Stimulated activated CD4-positive, alpha-beta T cell treated with anti-CD3 and anti-CD28 coated beads, Interleukin-1b, Interleukin-23, amount 100 ng/mL, for 48 hours (primary cell): ENCODE measurements at regions not wholly inside any gene's neighbourhood (a gene's known extent, or its start where the extent isn't known, plus 50 kb on each side); places are given as distances from the start of the nearest gene placed in this dataset.

Source experiments
- DNase-seq: peaks from one replicate; pipeline ENCODE4 v3.0.0-alpha.2; 2020

DNA sequence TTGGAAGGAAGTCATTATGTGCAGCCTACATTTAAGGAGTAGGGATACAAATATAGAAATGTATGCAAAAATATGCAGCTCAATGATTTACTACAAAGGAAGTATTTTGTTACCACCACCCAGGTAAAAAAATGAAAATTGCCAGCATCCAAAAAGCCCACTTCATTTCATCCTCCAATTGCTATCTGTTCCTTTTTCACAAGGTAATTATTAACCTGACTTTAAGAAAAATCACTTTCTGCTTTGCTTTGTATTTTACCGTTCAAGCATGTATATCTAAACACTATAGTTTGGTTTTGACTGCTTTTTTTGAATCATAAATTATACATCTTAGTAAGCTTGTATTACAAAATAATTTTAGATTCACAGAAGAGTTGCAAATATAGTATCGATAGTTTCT, 768.5 kb upstream of the GJE1 start:
- no peak for DNase-seq

DNA sequence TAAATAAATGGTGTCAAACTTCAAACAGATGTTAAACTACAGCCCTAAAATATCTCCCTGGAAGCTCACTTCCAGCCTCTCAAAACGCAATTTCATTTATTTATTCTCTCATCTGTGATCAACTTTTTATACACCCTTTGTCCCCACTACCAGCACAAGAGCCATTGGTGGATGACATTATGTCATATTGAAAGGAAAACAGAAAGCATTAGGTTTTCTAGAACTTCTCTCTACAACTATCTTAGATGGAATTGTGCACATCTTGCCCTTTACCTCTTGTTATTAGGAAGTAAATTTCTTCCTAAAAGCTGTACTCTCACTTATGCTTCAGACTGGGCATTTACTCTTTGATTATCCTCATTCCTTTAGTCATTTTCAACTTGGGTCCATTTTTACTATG, 771.2 kb upstream of the GJE1 start:
- no peak for DNase-seq

DNA sequence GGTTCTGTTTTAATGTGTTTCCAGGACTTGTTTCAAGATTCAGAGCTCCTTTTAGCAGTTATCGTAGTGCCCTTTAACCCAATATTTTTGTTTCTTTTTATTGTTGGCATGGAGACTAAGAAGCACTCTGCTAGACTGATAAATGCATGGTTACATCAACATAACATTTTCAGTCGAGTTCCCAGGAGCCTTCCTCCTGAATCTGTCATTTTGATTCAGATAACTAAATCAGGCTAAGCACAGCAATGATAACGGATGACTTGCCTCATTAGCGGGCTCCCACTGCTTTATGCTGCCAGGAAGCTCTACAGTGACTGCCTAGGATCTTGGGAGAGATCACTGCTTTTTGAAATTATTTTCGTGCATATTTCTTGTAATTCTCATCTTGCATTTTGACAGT, 772.8 kb upstream of the GJE1 start:
- DNase-seq: no peak

DNA sequence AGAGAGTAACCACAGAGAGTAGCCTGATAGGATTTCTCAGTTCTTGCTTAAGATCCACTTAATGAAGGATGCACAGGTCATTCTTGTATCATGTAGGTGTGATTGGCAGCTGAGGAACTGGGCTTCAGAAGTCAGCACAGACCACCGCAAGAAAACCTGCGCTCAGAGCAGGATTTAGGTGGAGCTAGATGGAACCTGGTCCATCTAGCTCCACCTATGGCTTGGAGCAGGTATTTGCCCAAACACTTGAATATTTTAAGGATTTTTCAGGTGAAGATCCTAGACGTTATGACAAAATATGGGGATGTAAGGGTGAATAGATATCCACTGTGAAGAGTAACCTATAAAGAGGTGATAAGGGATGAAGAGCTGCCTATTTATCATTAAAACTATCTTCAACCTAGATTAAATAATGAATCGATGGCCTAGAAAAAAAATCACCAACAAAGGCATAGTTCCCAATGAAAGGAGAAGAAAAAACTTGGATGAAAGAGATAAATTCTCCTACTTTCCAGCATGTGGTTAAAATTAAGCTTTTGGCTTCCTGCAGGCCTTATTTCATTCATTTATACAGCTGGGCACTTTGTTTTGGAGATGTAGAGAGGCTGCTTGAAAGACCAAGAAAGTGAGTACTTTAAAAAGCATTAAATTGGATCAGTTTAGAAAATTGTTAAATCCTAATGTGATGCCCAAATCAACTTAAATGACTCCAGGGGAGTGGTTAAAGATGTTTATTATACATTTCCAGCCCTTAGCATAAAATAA, 778.4 kb upstream of the GJE1 start:
- DNase-seq: no peak

DNA sequence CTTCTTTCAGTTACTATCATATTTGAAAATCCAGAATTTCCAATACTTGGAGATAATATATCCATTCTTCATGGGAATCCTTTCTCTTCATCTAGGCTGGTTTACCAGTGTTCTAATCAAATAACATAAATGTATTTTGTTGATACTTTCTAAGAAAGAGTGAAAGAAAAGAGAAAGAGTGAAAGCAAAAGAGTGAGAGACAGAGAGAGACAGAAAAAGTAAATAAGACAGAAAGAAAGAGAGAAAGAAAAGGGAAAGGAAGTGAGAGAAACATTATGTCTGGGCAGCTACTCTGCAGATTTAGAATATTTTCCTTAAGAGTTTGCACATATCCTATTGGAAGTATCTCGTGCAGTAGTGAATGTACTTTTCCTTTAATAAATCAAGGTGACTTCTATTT, 781.0 kb upstream of the GJE1 start:
- DNase-seq: no peak

- no peak for DNase-seq
Observed at GRCh38 chr6:141349710-141350109, 783.0 kb upstream of the GJE1 start.

DNA sequence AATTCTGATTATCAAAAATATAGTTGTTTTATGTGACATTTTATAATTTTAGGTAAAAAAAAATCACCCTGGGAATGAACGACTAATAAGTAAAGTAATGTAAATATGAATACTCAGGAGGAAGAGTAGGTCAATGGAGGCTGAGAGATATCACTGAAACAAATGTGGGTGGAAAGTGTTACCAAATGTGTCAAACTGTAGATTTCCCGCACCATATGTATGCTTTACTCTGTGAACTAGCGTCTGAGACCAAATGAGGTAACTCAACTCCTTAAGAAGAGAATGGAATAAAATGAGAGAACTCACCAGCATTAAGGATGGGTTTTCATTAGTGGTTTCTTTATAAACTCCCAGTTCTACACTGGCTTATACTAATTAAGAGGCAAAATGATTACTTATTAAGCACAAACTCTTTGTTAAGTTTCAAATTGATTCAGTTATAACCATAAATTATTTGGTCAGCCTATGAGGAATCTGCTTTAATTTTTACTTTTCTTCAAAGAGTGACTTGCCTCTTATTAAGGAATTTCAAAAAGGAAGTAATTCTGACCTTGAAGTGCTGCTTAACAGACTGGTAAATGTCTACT, 784.7 kb upstream of the GJE1 start:
- DNase-seq: no peak

DNA sequence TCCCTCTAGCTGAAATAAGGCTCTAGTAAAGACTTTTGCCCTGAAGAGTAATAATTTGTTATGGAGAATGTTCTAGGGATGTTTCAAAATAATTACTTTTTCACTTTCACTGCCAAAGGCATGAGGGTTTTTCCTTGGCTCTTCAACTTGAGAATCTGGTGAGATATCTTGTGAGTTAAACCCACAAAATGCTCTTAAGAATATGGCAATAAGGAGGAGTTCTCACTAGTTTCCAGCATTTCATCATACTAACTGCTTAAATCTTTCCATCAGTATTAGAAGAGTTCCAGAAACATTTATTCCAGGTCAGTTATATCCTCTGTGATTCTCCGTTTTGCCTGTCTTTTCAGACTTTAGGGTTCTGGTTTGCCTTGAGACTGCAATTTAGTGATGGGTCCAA, 785.6 kb upstream of the GJE1 start:
- no peak for DNase-seq

- DNase-seq: no peak
Observed at GRCh38 chr6:141346535-141346934, 786.2 kb upstream of the GJE1 start.

DNA sequence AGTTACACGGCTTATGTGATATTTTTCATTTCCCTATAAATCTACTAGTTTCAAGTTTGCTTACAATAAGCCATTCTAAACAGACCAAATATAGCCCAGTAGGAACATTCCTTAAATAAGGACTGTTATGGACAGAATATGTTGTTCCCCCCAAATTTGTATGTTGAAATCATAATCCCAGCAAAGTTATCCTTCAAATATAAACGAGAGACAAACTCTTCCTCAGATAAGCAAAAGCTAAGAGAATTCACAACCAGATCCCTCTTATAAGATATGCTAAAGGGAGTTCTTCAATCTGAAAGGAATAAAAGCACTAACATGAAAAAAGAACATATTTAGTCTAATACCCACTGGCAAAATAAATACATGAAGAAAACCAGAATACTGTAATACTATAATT, 795.5 kb upstream of the GJE1 start:
- DNase-seq: no peak

- DNase-seq: no peak
Observed at GRCh38 chr6:141335477-141336273, 797.0 kb upstream of the GJE1 start.

DNA sequence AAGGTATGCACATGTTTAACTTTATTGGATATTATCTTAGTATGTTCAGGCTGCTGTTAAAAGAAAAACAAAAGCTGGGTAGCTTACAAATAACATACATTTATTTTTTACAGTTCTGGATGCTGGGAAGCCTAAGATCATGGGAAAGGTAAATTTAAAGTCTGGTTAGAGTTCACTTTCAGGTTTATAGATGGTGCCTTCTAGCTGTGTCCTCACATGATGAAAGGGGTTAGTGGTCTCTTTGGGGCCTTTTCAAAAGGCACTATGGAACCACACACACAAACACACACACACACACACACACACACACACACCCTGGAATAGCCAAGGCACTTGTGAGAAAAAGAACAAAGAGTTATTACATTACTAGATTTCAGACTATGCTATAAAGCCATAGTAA, 805.8 kb upstream of the GJE1 start:
- no peak for DNase-seq

- peak; percentile 71 for DNase-seq
Observed at GRCh38 chr6:141326426-141326825, 806.3 kb upstream of the GJE1 start.

DNA sequence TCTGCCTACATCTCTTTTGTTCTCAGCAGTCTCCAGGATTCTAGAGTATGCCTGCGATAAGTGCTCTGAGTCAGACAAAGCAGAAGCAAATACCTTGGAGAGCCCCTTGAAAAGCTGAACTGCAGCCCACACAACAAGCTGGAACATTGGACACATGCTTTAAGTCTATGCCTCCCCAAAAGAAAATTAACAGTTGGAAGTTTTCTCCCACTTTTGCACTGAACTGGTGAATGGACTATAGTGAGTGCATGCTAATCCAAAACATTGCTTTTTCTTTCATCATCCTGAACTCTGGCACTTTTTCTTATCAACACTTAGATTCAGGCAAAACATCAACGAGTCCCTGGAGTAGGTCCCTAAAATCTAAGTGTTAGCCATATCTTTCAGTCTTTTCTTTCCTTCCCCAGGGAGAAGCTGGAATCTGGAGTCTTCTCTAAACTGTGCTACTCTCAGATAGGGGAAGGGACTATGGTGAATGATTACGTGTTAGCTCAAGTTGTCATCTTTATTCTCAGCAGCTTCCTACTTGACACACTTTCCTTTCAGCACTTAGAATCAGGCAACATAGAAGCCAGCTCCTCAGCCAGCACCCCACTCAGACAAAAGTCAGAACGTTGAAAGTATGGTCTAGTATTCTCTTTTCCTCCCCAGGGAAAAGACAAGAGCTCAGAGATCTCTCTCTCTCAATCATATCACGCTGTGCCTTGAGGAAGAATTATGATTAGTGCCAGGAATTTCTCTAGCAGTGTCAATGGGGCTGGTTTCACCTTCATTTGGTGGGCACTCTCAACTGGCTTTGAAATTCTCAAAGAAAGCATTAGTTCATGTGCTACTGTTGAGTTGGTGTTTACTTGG, 811.0 kb upstream of the GJE1 start:
- DNase-seq: no peak

DNA sequence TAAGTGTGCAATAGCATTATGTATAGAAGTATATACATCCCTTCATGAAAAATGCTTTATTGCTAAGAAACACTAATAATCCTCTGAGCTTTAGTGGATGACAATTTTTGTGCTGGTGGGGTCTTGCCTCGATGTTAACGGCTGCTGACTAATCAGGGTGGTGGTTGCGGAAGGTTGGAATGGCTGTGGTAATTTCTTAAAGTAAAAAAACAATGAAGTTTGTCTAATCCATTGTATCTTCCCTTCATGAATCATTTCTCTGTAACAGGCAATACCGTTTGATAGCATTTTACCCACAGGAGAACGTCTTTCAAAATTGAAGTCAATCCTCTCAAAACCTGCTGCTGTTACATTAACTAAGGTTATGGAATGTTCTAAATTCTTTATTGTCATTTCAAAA, 816.5 kb upstream of the GJE1 start:
- DNase-seq: no peak

GRCh38 chr6:141313986-141314385, 818.7 kb upstream of the GJE1 start:
- no peak for DNase-seq

GRCh38 chr6:141309295-141309694, 823.4 kb upstream of the GJE1 start:
- no peak for DNase-seq

- peak; percentile 6 for DNase-seq
Observed at GRCh38 chr6:141307309-141307998, 825.3 kb upstream of the GJE1 start.

DNA sequence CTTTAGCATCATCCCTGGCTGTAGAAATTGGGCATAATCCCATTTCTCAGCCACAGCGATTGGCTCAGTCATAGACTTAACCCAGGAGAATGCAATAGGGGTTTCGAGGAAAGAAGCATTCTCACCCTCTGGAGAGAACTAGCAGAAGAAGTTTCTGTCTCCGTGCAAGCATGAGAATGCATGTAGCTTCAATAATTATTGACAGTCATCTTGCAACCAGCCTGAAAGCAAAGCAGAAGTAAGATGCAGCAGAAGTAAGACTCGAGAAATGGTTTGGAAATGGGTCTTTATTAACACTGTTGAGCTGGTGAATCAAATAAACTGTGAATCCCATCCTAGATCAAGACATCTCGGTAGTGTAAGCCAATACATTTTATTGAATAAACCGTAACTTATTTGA, 828.8 kb upstream of the GJE1 start:
- no peak for DNase-seq

GRCh38 chr6:141301779-141302178, 830.9 kb upstream of the GJE1 start:
- no peak for DNase-seq

DNA sequence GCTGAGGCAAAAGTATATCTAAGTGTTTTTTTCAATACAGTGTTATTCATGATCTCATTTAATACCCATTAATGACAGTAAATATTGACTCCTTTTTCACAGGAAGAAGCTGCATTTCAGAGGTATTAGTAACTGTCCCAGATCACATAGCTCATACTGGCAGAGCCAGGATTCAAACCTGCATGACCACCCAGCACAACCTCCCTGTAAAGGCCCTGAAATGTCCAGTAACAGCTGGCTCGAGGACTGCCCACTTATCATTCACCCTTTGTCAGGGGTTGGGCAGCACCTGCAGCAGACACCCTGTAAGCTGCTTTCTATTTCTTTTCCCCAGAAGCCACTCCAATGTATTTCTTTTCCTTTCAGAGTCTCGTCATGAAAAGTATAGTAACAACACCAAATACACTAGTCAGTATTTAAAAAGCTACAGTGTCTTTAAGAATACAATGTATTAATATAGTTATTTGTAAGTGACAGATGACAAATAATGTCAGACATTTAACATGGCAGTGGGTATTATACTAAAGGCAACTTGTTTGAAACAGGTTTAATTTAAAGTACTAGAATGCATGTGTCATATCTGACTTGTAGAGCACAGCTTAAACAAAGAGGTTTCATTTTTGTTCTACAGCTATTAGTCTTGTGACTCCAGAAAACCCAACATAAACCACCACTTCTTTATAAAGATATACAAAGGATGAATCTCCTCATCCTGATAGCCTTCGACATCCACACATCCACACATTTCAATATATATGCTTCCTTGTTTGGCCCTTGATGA, 841.6 kb upstream of the GJE1 start:
- no peak for DNase-seq

DNA sequence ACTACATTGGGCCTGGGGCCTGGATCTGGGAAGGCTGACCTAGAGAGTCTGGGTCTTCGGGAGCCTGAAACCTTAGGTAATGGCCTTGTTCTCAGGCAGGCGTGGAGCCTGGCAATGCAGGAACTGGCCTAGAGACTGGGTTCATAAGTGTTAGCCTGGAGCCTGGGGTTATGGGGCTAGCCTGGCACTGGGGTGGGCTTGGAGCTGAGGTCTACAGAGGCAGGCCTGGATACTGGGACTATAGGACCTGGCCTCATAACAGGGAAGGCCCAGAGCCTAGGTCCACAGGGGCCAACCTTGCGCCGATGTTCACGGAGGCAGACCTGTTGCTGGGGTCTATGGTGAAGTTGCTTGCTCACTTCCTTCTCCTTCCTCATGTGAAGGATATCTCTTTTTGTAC, 843.8 kb upstream of the GJE1 start:
- no peak for DNase-seq
